ENCODE measurements at regions not wholly inside any gene's neighbourhood (a gene's known extent, or its start where the extent isn't known, plus 50 kb on each side); places are given as distances from the start of the nearest gene placed in this dataset.

GRCh38 chr14:76927971-76928700 is 100.4 kb downstream of the IRF2BPL start:
- DNase-seq: no peak

GRCh38 chr14:76926521-76927251 is 100.5 kb downstream of the LRRC74A start:
- DNase-seq: peak in 30 of 51 donors; percentile 8 to 72 (median 28)

- no peak for DNase-seq
Observed at GRCh38 chr14:76925097-76925441, 98.9 kb downstream of the LRRC74A start.

- DNase-seq: peak in 38 of 51 donors; percentile 10 to 74 (median 46)
Observed at GRCh38 chr14:76924371-76925096, 98.3 kb downstream of the LRRC74A start.

GRCh38 chr14:76923431-76924370 is 97.5 kb downstream of the LRRC74A start:
- DNase-seq: no peak

- peak in 1 of 51 donors; percentile 60 for DNase-seq
Observed at GRCh38 chr14:76922584-76922983, 96.4 kb downstream of the LRRC74A start.

- no peak for DNase-seq
Observed at GRCh38 chr14:76922092-76922491, 95.9 kb downstream of the LRRC74A start.

GRCh38 chr14:76921088-76921399 is 94.8 kb downstream of the LRRC74A start:
- DNase-seq: no peak

GRCh38 chr14:76920331-76921087 is 94.3 kb downstream of the LRRC74A start:
- DNase-seq: peak in 13 of 51 donors; percentile 6 to 72 (median 33)

GRCh38 chr14:76919431-76920330 is 93.5 kb downstream of the LRRC74A start:
- DNase-seq: peak in 14 of 51 donors; percentile 8 to 72 (median 32)
